HG03439 (cell line): ENCODE measurements at regions not wholly inside any gene's neighbourhood (a gene's known extent, or its start where the extent isn't known, plus 50 kb on each side); places are given as distances from the start of the nearest gene placed in this dataset.

Source experiments
- ATAC-seq: cut with Tn5 transposase; IDR thresholded peaks from one replicate; pipeline ENCODE4 v1.9.1; 2021; ENCODE audit warnings: mild to moderate bottlenecking, moderate library complexity; ENCODE audit not compliant: unreplicated experiment

DNA sequence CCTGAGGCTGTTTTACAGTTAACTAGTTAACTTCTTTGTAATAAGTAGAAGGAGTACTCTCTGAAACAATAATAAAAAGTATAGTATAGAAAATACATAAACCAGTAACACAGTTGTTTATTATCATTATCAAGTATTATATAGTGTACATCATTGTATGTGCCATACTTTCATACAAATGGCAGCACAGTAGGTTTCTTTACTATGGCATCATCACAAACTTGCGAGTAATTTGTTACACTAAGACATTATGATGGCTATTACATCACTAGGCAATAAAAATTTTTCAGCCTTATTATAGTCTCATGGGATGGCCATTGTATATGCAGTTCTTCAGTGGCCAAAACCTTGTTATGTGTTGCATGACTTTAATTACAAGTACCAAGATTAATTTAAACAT lies 1376.5 kb upstream of the ADGRL2 start:
- no peak for ATAC-seq

DNA sequence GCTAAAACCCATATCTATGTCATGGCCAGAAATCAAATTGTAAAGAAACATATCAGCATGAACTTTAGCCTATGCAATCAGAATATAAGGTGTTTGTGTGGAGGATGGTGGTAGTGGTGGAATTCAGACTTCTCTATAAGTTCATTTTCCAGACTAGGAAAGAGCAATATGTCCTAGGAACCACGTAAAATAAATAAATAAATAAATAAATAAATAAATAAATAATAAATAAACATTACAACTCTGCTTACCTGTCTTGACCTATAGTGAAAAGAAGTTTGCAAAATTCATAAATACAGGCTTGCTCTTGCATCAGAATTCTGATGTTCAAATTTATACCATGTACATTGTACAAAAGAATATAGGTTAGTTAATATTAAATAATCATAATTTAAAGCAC lies 1382.6 kb upstream of the ADGRL2 start:
- ATAC-seq, result no peak

DNA sequence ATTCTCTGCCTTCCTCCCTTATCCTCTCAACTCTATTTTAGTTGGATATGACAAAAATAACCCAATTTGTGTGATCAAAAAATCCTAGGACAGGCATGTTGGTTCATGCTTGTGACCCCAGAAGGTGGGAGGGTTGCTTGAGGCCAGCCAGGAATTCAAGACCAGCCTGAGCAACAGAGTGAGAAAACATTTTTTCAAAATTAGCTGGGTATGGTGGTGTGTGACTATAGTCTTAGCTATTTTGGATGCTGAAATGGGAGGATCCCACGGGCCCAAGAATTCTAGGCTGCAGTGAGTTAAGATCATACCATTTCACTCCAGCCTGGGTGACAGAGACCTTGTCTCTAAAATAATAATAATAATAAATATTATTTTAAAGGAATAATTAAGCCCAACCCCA lies 1383.1 kb upstream of the ADGRL2 start:
- ATAC-seq, result no peak

GRCh38 chr1:80413969-80414368 lies 1386.8 kb upstream of the ADGRL2 start:
- ATAC-seq, result no peak

- ATAC-seq, result no peak
Measured at GRCh38 chr1:80410233-80410632, 1390.5 kb upstream of the ADGRL2 start.

- no peak for ATAC-seq
Measured at GRCh38 chr1:80403471-80403893, 1397.0 kb upstream of the ADGRL4 start.

DNA sequence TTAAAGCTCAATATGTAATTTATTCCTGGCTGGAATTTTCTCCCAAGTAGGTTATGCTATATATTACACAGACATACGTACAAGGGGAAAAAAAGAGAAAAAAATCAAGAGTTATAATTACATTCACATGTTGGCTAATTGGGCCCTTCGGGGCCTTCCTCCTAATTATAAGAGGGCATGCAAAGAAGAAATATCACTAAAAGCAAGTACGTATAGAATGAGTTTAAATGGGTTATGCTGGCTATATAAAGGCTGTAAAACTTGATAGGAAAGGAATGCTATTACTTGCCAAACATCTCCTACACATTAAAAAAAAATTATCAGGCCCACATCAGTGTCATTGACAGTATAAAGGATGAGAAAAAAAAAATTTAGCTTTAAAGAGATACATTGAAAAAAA lies 1396.1 kb upstream of the ADGRL4 start:
- no peak for ATAC-seq

- no peak for ATAC-seq
Measured at GRCh38 chr1:80401757-80402156, 1395.2 kb upstream of the ADGRL4 start.

GRCh38 chr1:80392529-80392928 lies 1386.0 kb upstream of the ADGRL4 start:
- no peak for ATAC-seq

DNA sequence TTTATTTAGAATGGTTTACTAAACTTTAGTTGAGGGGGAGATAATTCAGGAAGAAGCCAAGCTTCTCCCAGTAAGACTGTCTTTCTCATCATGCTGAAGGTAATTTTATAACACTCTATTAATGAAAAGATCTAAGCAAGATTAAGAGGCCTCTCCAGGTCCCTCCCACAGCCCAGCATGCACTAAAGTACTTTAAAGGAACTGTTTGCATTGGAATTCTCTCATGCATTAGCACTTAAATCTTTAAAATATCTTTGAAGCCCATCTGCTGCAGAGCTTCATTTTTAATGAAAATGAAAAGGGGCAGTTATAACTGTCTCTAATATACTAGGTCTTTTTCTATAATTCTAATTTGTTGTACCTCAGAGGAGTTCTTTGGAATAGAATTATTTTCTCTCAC lies 1379.1 kb upstream of the ADGRL4 start:
- no peak for ATAC-seq

DNA sequence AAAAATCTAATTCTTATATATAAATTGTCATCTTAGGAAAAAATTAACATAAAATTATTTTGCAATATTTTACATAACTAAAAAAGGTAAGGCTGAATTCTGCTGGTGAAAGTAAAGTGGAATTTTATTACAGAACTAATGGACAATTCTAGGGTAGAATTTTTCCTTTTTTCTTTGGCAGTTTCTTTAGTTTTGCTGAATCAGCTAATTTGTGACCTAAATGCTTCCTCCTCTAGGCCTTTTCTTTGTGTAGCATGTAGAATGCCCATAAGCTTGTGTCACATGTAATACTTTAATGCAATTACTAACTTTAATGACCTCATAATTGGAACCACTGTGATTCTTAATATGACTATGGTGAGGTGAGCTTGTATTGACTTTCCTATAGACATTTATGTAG lies 1378.4 kb upstream of the ADGRL4 start:
- ATAC-seq, result no peak

GRCh38 chr1:80384083-80384830 lies 1377.7 kb upstream of the ADGRL4 start:
- no peak for ATAC-seq

- no peak for ATAC-seq
Measured at GRCh38 chr1:80375662-80376061, 1369.1 kb upstream of the ADGRL4 start.

GRCh38 chr1:80375109-80375508 lies 1368.6 kb upstream of the ADGRL4 start:
- ATAC-seq, result no peak

GRCh38 chr1:80369780-80370179 lies 1363.2 kb upstream of the ADGRL4 start:
- no peak for ATAC-seq

GRCh38 chr1:80367058-80367457 lies 1360.5 kb upstream of the ADGRL4 start:
- no peak for ATAC-seq

DNA sequence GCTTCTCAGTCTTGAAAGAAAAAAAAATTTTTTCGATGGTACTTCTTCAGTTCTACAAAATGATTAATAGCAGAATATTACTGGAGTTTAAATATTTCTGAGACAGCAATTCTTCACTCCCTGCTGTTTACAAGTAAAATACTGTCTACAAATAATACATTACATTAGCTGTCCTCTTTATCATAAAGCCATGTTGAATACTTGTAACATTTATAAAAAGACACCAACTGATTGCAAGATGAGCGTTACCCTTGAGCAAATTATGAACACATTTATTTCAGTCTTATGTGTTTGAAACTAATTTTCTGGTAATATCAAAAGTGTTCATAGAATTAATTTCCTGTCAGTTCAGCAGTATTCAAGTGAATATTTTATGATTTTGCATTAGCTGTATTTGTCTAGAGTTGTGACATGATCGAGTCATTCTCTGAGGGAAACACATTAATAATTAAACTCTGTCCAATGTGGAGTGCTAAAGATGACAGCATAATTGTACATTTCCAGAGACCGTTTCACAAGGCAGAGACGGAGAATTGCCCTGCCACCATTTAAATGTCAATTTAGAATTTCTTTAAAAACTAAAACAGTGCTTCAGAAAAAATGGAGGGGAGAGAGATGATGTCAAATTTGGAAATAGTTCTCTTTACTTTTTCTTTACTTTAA lies 1359.0 kb upstream of the ADGRL4 start:
- no peak for ATAC-seq

DNA sequence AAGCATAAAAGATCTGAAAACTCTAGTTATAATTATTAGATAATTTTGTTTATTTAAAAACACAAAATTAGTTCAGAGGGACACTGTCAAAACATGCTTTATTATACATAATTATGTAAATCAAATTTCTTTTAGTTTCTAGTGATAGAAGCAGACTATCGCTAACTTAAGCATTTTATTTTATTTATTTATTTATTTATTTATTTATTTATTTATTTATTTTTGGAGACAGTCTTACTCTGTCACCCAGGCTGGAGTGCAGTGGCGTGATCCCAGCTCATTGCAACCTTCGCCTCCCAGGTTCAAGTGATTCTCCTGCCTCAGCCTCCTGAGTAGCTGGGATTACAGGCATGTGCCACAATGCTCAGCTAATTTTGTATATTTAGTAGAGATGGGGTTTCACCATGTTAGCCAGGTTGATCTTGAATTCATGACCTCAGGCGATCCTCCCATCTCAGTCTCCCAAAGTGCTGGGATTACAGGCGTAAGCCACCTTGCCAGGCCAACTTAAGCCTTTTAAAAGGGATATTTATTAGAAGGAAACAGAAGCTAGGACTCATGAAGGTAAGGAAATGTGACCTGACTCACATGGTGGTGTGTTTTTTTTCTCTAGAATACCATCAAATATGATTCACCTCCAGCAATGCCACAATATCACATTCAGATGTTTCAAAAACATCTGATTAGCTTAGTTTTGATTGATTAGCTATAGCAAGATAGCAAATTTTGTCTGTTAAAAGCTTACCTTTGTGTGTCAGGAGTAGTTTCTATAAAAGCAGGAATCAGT lies 1357.4 kb upstream of the ADGRL4 start:
- no peak for ATAC-seq

DNA sequence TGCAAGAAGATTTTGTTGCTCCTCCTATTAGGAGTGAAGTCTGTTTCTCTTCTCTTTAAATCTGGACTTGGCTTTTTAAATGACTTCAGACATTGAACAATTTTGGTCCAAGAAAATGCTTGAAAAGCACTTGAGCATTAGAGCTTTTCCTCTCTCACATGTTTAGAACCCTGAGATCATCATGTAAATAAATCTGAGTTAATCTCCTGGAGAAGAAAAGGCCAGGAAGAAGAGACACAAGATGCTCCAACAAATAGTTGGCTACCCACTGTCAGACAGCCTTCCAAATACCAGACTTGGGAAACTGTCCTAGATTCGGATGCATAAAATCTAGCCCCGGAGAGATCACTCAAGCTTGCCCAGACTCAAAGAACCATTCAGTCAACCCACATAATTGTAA lies 1353.1 kb upstream of the ADGRL4 start:
- ATAC-seq, result no peak

- ATAC-seq, result no peak
Measured at GRCh38 chr1:80349218-80349617, 1342.7 kb upstream of the ADGRL4 start.

GRCh38 chr1:80341021-80341420 lies 1334.5 kb upstream of the ADGRL4 start:
- no peak for ATAC-seq

GRCh38 chr1:80318108-80318507 lies 1311.6 kb upstream of the ADGRL4 start:
- ATAC-seq, result no peak
